Activated naive CD4-positive, alpha-beta T cell treated with Interleukin-2 at 50 U/mL for 16 hours (primary cell): ENCODE measurements at regions not wholly inside any gene's neighbourhood (a gene's known extent, or its start where the extent isn't known, plus 50 kb on each side); places are given as distances from the start of the nearest gene placed in this dataset.

Experiments used
- DNase-seq: peaks from one replicate; pipeline ENCODE4 v3.0.0-alpha.2; 2020

GRCh38 chr22:49239264-49240015, 588.2 kb downstream of the BRD1 start:
- DNase-seq: no peak

GRCh38 chr22:49238181-49239141, 589.2 kb downstream of the BRD1 start:
- no peak for DNase-seq

GRCh38 chr22:49237703-49238102, 590.0 kb downstream of the BRD1 start:
- no peak for DNase-seq

GRCh38 chr22:49237279-49237678, 590.4 kb downstream of the BRD1 start:
- DNase-seq: no peak

- DNase-seq: no peak
These were observed 591.1 kb downstream of the BRD1 start for GRCh38 chr22:49236541-49237075.

- DNase-seq: no peak
These were observed 592.0 kb downstream of the BRD1 start for GRCh38 chr22:49235463-49236300.

- DNase-seq: no peak
These were observed 593.2 kb downstream of the BRD1 start for GRCh38 chr22:49234459-49234858.

GRCh38 chr22:49233507-49234100, 594.1 kb downstream of the BRD1 start:
- DNase-seq: no peak

- no peak for DNase-seq
These were observed 595.2 kb downstream of the BRD1 start for GRCh38 chr22:49232319-49233067.

GRCh38 chr22:49230194-49230577, 597.5 kb downstream of the BRD1 start:
- no peak for DNase-seq

GRCh38 chr22:49229483-49230193, 598.0 kb downstream of the BRD1 start:
- DNase-seq: no peak

GRCh38 chr22:49228431-49229037, 599.1 kb downstream of the BRD1 start:
- no peak for DNase-seq

GRCh38 chr22:49227670-49228069, 600.0 kb downstream of the BRD1 start:
- no peak for DNase-seq

- no peak for DNase-seq
These were observed 601.6 kb downstream of the BRD1 start for GRCh38 chr22:49226096-49226495.

GRCh38 chr22:49224243-49224642, 603.4 kb downstream of the BRD1 start:
- DNase-seq: no peak

- no peak for DNase-seq
These were observed 609.5 kb downstream of the BRD1 start for GRCh38 chr22:49218142-49218541.

GRCh38 chr22:49216579-49216978, 611.1 kb downstream of the BRD1 start:
- no peak for DNase-seq

- no peak for DNase-seq
These were observed 611.8 kb downstream of the BRD1 start for GRCh38 chr22:49215840-49216239.

- DNase-seq: no peak
These were observed 612.7 kb downstream of the BRD1 start for GRCh38 chr22:49214976-49215375.

- DNase-seq: no peak
These were observed 613.8 kb downstream of the BRD1 start for GRCh38 chr22:49213731-49214352.
